NCI-H1694 (cell line): ENCODE measurements at regions not wholly inside any gene's neighbourhood (a gene's known extent, or its start where the extent isn't known, plus 50 kb on each side); places are given as distances from the start of the nearest gene placed in this dataset.
A peak's percentile ranks its signal among the peaks of the same experiment; 100 is the strongest.
"Not testable (repeated sequence)": the region's sequence is repeated elsewhere in the genome, so short reads cannot be mapped to it uniquely, and the experiment has no call there.

Experiments
- DNase-seq: peaks from one replicate; lab custom pipeline; 2025; lab: John Stamatoyannopoulos, UW

DNA sequence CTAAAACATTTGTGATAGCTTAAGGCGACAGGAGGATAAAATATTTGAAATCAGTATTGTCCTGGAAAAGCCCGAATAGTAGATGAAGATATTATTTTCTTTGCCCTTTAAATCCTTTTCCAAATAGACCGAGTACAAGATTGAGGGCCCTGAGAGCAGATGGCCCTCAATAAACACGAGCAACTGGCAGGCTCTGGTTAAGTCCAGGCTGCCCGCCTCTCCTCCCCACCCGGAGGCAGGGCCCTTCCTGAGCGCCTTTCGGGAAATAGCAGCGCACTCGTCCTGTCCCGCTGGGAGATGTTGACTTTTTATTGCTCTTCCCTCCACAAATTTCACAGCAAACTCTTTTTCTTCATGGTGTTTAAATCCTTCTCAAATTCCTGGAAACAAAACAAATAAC, 50.8 kb upstream of the MAX start:
- DNase-seq = peak; percentile 64

DNA sequence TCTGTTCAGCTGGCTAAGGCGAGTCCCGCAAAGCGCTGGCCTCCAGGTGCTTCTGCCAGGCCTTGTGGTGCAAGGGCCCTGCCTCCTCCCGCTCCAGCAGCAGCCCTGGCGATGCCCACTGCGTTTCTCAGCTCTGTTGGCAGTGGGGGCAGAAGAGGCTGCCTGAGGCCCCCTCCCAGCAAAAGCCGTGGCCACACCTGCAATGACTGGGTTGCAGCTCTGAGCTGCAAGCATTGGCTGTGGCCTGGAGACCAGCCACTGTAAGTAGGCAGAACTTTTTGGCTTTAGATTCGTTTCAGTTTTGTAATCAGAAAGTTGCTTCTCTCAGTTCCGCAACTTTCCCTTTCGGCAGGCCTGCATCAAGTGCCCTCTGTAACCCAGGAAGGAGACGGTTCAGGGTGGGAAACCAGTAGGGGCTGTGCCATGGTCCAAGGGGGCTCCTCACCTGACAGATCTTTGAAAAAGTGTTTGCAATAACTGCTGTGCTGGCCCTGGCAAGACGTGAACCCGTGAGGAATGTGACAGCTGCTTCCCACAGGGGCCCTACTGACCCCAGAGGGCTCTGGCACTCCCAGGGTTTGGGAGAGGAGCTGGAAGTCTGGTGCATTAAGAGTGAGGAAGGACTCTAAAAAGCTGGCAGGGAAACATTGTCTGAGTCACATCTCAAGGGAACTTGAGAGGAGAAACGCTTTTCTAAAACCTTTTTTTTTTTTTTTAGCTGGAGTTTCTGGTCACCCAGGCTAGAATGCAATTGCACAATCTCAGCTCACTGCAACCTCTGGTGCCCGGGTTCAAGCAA, 54.5 kb upstream of the MAX start:
- no peak for DNase-seq

DNA sequence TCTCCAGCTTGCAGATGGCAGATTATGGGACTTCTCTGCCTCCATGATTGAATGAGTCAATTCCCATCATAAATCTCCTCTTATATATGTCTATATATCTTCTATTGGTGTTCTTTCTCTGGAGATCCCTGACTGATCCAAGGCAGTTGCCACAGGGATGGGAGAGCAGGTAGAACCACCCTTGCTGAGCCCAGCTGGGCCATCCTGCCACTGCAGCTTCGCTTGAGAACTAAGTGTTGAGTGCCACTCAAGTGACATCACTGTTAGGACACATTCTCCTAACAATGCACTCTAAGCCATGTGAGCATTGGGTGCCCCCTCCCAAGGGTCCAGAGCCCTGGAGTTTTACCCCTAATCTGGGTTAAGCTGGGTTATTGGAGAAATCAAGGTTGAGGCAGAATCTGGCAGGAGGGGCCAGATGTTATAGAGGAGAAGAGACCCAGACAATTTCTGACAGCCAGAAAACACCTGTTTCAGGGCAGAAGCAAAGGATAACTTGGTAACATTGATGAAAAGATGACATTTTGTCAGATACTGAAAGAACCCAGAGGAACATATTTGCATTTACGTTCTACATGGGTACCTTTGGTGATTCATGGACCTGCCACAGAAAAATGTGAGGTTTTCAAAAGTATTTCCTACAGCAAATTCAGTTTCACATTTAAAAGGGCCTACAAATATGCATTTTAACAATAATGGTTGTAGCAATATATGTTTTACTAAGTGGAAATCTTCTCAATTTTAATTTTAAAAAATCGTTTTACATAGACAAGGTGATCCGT, 57.2 kb upstream of the MAX start:
- DNase-seq = no peak

DNA sequence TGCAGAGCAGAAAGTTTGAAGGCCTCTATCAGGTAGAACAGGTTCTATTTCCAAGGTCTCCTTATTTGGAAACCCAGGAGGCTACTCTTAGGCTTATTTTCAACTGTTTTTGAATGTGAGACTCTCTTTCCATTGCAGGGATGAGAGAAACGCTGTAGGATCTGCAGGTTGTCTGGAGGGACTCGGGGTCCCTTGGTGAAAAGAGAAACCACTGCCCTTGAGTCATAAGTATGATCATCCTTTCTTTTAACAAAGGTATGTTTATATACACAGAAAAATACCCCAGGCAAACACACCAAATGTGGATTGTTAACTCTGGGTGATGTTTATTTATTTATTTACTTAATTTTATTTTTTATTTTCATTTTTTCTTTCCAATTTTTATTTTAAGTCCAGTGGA, 57.8 kb upstream of the MAX start:
- no peak for DNase-seq

DNA sequence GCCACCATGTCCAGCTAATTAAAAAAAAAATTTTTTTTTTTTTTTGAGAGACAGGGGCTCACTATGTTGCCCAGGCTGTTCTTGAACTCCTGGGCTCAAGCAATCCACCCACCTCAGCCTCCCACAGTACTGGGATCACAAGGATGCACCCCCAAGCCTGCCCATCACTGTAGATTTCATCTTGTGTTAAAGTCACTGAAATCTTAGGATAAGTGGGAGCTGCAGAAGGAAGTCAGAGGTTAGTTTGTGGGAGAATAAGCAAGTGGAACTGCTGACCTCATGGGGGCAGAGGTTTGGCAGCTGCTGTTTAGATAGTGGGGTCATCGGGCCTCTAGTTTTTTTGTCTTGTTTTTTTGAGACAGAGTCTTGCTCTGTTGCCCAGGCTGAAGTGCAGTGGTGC, 59.7 kb upstream of the MAX start:
- no peak for DNase-seq

DNA sequence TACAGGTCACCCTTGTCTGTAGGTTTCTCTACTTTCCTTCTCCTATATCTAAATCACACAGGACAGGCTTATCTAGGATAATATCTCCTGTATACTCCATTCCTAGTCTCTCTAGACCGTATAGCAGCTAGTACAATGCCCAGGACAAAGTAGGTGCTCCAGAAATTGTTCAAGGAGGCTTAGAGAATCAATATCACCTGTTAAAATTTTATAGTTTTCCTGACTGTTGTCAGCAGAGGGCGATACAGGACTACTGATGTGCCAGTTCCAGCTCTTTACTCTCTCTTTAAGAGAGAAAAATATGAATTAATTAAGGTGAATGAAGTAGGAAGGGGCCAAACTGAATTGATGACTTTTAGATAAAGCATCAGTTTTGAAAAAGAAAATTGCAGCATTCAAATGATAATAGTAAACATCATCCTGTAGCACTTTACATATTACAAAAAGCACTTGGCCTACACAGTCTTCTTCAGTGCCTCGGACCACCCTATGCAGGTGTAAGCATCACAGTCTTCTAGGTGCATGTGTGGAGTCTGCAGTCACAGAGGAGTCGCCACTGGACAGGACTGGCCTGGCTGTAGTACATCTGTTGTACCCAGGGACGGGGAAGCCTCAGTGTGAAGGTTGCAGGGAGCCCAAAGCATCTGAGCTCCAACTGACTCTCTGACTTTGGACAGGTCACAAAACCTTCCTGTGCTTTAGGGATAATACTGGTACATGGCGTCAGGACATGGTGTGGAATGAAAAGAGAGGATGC, 61.9 kb upstream of the MAX start:
- DNase-seq = peak; percentile 68

DNA sequence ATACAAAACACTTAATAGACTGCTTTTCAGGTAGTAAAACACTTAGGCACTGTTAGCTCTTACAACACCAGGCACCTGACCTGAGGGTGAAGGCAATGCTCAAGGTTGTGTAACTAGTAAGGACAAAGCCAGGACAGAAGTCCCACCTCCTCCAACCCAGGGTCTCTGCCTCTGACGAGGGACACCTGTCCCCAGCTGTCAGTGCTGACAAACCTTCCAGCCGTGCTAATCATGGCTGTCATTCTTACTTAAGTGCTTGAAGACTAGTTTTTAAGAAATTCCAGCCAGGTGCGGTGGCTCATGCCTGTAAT, 62.5 kb upstream of the MAX start:
- no peak for DNase-seq

DNA sequence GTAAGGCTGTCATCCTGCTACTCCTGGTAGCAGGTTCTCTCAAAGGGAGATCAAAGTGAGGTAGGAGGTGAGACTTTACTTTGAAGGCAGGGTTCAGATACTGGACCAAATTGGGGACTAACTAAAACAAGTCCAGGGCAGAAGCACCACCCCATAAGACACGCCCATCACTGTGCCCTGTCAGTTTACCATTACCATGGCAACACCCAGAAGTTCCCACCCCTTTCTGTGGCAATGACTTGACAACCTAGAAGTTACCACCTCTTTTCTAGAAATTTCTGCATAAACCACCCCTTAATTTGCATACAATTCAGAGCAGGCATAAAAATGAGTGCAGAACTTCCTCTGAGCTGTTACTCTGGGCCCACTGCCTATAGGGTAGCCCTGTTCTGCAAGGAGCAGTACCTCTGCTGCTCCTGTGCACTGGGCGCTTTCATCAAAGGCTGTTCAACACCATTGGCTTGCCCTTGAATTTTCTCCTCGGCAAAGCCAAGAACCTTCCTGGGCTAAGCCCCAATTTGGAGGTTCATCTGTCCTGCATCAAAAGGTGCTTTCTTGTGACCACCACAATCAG, 64.8 kb upstream of the MAX start:
- DNase-seq = no peak

DNA sequence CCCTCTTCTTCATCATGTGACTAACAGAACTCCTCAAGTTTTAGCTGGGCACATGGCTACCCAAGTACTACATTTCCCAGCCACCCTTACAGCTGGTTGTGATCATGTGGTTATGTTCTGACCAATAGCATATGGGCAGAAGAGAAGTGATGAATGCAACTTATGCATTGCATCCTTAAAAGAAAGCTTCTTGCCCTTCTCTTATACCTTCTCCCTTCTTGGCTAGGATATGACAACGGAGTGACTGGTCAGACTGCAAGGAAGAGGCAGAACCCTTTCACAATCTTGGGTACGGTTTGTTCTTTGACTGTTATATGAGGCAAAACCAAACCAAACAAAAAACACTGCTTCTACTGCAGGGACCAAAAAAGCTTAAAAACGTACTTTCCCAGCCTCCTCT, 66.5 kb upstream of the MAX start:
- DNase-seq = no peak

DNA sequence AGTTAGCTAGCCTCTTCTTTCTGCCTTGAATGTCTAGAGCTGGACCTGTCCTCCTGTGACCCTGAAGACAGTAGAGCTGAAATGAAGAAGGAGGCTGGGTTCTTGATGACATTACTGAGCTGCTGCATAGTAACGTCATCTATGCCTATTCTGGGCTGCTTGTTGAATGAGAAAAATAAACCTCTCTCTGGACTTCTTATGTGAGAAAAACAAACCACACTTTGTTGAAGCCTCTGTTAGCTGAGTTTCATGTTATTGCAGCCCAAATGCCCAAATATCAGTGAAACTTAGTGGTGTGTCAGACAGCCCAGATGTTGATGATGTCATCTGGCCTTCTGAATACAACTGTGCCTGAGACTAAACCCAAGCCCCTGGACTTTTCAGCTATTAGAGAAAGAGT, 67.0 kb upstream of the MAX start:
- no peak for DNase-seq

DNA sequence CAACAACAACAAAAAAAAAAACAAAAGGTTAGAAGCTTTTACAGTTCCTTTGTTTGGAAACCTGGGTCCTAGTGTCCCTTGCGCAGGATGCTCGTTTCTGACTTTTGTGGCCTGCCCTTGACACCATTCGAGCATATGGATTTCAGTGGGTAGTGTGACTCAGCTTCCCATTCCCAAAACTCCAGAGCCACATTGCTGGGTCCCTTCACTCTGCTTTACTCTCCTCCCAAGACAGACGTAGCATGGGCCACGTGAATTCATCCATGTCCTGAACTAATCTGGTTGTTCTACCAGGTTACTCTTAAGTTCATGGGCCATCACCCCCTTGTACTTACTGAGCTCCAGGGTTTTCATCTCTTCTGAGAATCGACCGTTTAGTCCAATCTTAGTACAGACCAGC, 68.0 kb upstream of the MAX start:
- no peak for DNase-seq

DNA sequence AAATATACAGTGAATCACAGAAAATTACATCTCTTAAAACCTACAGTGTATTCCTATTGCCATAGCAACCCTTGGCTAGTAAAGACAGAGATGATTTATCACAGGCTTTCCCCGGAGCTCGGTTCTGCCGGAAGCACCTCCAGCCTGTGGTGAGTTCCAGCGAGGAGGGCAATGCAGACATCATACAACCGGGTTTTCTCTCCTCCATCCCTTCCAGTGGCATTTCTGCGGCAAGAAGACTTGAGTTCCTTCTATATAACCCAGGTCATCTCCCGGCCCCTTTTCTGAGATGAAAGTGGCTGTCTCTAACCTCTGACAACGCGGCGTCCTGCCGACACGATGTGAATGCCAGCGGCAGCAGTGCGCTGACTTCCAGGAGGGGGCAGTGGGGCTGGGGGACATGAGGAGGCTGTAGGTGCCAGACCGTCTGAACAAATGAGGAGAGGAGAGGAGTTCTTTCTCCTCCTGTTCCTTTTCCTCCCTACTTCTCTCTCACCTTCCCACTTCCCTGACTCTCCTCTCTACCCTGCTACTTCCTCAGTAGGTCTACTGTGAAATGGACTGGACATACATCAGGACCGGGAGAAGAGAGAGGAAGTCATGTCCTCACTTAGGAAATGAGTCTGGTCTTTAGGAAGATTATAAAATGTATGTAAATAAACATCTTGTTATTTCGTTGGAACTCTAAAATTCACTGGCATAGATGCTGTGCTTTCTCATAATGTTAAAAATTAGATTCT, 68.6 kb upstream of the MAX start:
- DNase-seq = peak; percentile 61

DNA sequence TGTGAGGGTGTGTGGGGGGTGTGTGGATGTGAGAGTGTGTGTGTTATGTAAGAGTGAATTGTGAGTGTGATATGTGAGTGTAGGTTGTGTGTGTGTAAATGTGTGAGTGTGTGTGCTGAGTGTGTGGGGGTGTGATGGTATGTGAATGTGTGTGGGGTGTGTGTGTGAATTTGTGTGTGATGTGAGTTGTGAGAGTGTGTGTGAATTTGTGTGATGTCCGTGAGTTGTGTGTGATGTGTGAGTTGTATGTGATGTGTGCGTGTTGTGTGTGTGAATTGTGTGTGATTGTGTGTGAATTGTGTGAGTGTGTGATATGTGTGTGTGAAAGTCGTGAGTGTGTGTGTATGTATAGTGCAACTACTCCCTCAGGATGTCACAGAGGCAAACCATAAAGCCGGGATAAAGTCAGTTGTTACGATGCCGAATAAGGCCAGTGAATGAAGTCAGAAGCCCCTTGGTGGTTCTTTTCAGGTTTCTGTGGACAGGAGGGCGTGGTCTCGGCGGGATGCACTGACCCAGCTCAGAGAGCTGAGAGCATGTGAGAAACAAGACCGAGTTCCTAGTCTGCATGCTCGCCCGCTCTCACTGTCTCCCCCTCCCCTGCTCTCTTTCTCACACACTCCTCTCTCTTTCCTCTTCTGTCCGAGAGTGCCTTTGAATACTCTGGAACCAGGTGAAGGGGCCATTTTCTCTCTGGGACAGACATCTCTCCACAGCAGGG, 71.8 kb upstream of the MAX start:
- no peak for DNase-seq

DNA sequence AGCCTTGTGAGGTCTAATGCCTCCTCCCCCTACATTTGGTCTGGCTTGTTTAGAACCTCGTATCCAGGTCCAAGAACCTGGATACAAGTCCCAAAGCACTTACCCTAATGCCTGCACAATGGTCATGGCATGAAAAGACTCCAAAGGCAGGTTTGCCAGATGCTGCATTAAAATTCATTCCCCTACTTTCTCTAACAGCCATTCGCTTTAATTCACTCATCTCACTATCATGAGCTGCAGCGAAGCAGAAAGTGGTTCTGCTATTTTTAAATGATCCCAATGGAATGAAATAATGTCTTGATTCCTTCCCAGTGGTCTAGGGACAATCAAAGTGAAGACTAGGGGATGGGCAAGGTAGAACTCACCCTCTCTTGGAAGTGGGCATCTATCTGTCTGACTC, 72.5 kb upstream of the MAX start:
- DNase-seq = no peak

DNA sequence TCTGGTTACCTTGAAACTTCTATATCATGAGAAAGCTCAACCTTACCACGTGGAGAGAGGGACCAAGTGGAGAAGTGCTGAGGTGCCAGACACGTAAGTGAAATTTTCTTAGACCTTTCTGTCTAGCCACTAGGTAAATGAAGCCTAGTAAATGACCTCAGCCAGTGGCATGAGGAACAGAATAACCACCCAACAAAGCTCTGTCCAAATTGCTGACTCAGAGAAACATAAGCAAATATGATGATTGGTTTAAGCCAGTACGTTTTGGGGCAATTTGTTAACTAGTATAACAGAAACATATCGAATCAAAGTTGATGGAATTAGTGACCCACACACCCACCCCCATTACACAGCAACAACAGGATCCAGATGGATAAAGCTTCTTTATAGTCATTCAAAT, 75.2 kb upstream of the MAX start:
- no peak for DNase-seq

DNA sequence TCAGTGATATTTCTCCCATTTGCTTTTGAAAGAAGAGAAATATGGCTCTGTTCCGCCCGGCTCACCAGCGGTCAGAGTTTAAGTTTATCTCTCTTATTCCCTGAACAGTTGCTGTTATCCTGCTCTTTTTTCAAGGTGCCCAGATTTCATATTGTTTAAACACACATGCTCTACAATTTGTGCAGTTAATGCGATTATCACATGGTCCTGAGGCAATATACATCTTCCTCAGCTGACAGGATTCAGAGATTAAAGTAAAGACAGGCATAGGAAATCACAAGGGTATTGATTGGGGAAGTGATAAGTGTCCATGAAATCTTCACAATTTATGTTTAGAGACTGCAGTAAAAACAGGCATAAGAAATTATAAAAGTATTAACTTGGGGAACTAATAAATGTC, 76.9 kb upstream of the MAX start:
- not testable (repeated sequence) for DNase-seq

DNA sequence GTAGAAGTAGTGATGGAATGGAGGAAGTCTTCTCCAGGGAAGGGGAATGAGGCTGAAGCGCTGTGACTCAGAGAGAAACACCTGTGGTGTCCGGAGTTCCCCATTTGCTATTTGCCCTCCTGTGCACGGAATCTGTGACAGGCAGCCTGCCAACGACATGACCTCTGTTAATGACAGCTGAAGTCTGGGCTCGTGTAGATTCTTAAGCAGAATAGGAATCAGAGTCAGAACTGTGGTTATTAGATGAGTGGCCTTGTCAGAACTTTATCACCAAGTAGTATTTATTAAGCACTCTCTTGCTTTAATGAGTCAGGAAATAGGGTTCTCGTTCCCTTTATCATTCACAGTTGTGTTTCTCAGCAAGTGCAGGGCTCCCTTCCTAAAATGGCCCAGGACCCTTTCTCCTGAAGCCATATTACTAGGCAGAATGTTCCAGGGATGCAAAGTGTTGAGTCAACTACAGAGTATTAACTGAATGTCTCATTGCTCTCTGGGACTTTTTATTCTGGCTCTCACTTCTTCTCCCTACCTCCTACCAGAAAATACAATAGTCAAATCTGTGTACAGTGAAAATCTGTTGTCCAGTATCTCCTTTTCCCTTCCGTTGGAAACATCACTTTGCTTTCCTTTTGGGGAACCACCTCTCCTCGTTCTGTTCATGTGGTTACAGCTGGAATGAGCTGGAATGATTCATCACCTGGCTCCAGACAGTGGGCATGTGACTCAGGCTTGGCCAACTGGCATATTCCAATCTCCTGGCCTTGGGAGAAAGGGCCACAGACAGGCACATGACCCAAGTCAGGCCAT, 77.8 kb upstream of the MAX start:
- no peak for DNase-seq

DNA sequence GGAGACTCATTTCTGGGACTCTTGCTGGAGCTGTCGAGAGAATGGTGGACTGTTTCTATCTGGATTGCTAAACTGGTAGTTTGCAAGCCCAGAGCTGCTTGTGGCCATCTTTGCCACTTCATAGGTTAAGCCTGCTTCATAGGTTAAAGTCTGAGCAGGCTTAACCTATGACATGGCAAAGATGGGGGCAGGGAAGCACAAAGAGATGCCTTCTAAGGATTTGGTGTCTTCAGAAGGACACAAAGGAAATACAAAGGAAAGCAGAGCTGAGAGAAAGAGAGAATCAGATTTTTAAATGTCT, 78.4 kb upstream of the MAX start:
- DNase-seq = no peak

DNA sequence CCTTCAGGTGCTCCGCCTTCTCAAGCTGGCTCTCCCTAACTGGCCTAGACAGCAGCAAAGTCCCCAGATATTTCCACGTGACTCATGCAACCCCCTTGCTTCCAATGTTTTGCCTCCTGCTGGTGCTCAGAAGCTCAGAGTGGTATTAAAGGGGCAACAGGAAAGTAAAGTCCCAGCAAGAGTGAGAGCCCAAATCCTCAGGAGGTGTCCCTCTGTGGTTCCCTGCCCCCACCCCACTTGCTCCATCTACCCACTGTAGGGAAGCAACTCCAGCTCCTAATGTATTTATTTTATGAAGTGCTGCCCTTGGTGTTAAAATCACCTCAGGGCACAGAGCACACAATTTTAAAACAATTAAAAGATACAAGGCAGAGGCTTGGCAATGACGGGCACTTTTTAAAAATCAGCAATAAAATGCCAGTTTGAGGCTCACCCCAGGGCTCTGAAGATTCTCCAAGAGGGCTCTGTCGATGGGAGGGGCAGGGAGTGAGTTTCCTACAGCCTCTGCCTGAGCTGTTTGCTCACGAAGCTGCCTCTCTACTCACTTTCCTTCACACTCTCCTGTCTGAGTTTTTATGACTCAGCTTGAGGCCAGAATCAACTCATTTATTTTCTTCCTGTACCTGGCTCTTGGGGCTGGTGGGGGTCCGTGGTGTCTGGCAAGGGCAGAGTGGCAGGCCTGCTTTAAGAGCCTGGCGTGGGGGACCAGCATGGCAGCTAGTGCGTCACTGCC, 81.9 kb upstream of the MAX start:
- DNase-seq = no peak

DNA sequence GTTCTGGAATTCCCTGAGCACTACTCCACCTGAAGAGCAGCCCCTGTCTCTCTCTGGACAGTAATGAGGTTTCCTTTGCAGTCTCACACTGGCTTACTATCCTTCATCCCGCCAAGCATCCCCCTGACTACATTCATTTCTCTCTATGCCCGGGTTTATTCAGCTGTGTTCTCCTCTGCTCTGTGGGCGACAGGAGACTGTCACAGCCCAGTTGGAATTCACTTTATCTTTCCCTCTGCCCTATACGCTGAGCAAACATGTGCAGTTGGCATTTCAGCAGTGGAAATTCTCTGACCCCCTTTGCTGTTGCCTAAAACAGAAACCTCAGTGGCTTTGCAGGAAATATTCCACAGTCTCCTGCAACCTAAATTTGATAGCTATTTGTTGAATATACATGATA, 83.5 kb upstream of the MAX start:
- DNase-seq = no peak
